ENCODE measurements at regions not wholly inside any gene's neighbourhood (a gene's known extent, or its start where the extent isn't known, plus 50 kb on each side); places are given as distances from the start of the nearest gene placed in this dataset.

DNA sequence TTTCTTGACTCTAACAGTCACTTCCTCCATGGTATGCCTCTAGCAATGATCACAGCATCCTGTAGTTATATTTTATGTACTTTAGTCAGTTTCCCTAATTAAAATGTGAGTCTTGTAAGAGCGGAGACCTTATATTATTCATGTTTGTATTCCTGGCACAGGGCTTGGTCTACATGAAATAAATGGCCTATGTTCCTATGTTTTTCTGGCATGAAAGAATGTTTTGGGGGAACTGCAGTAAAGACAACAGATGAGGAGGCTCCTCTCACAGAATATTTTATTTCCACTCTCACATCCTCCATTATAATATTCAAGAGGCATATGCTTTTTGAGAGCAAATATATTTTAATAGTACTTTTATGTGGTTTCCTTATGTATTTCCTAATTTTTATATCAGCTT lies 429.8 kb upstream of the PDE3A start:
- no peak for ATAC-seq
- no peak for DNase-seq (ENCODE audit: missing footprints)
- intact Hi-C loops (cut with DNase I) = no loop called here

DNA sequence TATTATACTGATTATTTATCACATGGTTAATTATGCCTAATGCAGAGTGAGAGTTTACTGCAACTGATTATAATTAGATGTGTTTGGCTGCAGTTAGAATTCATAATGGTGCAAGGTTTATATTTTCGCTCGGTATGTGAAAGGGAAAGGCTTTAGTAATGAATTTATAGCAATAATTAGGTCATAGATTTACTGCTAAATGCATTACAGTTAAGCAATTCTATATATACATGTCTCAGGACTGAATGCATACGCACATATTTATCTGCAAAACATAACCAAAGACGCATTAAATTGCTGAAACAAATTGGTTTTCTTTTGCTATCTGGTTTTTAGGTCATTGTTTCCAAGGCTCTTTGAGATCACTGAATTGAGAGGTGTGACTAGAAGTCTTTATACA lies 428.1 kb upstream of the PDE3A start:
- DNase-seq (ENCODE audit: missing footprints) (no peak), ATAC-seq (no peak)
- intact Hi-C loops (cut with DNase I) = no loop called here

DNA sequence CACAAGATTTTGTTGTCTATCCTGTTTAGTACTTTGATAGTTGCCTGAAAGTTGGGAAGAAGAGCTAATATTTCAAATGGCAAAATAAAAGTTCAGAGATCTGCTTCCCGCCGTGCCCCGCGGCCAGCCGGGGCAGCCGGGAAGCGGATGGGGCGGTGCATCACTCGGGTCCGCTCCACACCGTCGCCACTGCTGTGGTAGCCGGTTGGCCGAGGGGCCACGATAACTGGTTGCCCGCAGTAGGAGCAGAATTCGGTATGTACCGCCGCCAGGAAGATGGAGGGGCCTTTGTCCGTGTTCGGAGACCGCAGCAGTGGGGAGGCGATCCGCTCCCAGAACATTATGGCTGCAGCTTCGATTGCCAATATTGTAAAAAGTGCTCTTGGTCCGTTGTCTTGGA lies 427.2 kb upstream of the PDE3A start:
- DNase-seq (ENCODE audit: missing footprints) = no peak
- intact Hi-C loops (cut with DNase I) = no loop called here
- ATAC-seq = no peak

DNA sequence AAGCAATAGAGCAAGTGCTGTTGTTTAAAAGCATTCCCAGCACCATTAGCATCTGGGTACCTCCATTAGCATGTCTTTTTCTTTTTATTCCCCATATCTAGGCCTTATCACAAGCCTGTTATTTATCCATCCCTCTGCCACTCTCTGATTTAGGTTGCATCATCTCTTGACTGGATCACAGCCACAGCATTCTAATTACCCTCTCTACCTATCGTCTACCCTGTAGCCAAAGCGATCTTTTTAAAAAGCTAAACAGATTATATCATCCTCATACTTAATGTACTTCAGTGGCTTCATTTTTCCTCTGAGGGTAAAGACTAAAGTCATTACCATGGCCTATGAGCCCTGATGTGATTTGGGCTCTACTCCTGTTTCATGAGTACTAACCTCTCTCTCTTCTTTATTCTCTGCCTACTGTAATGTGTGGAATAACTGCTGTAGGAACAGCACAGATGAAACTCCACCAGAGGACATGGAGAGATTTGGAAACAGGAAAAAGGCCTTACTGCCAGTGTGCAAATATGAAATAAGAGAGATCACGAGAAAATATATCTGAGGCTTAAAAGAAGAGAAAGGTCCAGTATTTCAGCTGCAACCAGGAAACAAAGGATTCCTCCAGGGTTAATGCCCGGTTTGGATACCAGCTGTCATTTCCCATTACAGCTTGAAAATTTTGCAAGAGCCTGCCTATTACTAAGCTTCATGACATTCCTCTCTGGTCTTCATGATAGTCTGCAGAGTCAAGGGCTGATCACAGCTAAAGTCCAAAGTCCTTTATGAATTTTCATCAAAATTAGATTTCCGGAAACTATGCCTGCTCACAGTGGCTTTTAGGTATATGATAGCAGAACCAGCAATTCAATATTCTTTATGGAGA lies 422.5 kb upstream of the PDE3A start:
- ATAC-seq (peak; percentile 30), DNase-seq (ENCODE audit: missing footprints) (no peak)
- intact Hi-C loops (cut with DNase I) = no loop called here

DNA sequence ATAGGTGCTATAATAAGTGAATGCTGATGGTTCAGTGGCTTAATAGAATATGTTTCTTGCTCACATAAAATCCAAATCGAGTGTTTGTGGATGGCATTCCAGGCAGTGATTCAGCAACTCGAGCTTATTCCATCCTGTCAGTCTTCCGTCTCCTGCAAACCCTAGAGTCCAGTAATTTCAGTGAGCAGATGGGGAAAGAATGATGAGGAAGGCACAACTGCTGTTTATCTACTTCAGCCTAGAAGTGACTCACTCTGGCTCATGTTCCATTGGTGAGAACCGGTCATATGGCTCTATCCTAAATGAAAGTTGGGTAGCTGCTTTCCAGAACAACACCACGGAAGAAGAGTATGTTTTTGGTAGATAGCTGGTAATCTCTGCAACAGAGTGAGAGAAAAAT lies 421.8 kb upstream of the PDE3A start:
- ATAC-seq = no peak
- intact Hi-C loops (cut with DNase I) = no loop called here
- no peak for DNase-seq (ENCODE audit: missing footprints)

DNA sequence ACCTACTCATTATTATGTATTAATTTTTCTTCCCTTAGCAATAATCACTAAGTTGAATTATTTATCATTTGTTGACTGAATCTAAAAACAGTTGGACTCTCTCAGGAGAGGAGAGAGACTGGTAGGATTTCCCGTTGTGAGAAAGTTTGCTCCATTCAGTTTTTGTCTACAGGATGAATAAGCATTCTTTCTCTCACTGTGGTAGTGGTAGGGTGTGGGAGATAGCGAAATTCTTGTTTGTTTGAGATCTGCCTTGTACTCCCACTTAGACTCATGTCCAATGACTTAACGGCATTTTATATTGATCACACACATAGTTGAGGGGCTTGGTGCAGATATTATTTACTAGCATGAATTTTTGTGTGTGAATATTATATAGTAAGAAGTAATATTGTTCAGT lies 421.0 kb upstream of the PDE3A start:
- DNase-seq (ENCODE audit: missing footprints) (no peak), ATAC-seq (no peak)
- intact Hi-C loops (cut with DNase I) = no loop called here

DNA sequence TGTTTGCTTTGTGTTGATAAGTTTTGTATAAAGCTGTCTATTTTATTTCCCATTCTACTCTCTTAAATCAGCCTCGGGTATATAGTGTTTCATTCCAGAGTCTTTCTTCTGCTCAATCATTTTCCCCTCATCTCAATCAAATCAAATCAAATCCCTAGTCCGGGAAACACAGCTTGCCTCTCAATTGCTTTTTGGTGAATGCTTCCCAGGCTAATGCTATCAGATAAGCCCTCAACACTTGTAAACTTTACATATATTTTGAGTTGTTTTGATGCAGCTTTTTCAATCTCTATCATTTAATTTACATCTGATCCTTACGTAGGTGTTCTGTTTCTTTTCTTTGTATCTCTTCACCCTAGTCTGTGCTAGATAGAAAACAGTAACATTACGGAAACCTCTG lies 416.7 kb upstream of the PDE3A start:
- intact Hi-C loops (cut with DNase I) = loop anchor here (5.0 to 10.0 kb wide), 2 partner anchors 323 to 416 kb away; partner anchors contain the start of gene PDE3A
- DNase-seq (ENCODE audit: missing footprints) (no peak), ATAC-seq (no peak)

DNA sequence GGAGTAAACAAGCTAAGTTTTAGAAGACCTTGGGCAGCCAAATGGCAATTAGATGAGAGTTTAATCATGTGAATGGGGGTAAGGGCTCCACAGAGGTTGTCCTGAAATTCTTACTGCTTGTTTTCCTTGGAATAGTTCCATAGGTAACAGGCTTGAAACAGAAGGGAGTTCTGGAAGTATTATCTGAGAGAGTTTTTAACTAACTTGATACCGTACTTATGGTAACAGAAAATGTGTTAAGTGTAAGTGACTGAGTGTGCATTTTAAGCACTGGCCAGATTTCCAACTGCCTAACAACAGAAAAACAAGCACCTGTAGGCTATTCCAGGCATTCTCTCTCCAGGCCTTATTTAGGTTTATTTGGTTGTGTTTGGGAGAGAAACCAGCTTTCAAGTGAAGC lies 414.6 kb upstream of the PDE3A start:
- intact Hi-C loops (cut with DNase I) = loop anchor here (1.0 to 10.0 kb wide), 3 partner anchors 106 to 414 kb away; partner anchors contain the start of gene PDE3A
- ATAC-seq = peak; percentile 66
- DNase-seq (ENCODE audit: missing footprints) = no peak

DNA sequence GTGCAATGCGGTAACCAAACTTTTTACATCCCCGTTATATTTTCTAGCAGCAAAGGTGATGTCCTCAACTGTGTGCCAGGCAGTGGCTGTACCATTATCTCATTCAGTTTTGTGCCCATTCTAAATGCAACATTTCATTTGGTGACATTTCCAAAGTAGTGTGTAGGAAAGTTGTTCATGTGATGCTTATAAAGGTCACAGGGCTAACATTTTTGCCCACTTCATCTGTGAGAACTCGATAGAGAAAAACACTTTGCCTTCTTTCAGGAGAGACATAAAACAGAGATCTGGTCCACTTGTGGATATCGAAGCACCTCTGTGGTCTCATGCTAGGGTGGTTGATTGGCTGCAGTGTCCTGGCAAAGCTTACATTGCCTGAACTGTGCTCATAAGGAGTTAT lies 414.2 kb upstream of the PDE3A start:
- intact Hi-C loops (cut with DNase I) = loop anchor here (1.0 to 10.0 kb wide), 3 partner anchors 107 to 413 kb away; partner anchors contain the start of gene PDE3A
- peak; percentile 87 for ATAC-seq
- DNase-seq (ENCODE audit: missing footprints) = no peak

DNA sequence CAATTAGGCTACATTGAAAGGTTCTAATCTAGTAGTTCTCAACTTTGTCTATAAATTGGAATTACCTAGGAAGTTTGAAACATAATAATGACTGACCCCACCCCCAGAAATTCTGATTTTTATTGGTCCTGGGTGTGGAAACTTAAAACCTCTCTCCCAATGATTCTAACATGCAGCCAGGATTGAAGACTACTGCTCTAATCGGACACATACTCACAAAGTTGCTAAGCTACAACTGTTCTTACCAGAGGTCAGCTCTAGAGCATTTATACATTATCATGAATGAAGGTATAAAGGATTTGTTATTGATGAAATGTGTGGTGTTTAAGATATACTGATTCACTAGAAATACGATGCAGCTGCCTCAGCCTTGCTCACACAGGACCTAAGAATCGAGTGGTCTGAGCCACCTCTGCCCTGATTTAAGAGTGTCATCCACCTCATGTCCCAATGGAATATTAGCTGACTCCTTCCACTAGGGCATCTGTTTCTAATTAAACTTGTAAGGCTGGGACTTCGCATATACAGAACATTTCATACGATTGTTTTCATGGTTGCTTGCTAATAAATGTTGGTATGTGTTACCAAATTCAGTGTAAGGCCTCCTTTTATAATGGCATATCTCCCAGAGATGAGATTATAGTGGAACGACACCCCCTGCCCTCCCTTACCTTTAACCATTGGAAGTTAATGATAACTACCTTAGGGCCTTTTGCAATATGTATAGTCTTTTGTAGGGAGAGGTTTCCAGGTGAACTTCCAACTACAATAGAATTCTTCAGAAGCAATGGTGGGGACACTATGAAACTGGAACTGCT lies 410.8 kb upstream of the PDE3A start:
- ATAC-seq = no peak
- intact Hi-C loops (cut with DNase I) = loop anchor here (2.0 to 10.0 kb wide), 2 partner anchors 255 to 317 kb away; no protein-coding TSS in a partner anchor
- no peak for DNase-seq (ENCODE audit: missing footprints)

DNA sequence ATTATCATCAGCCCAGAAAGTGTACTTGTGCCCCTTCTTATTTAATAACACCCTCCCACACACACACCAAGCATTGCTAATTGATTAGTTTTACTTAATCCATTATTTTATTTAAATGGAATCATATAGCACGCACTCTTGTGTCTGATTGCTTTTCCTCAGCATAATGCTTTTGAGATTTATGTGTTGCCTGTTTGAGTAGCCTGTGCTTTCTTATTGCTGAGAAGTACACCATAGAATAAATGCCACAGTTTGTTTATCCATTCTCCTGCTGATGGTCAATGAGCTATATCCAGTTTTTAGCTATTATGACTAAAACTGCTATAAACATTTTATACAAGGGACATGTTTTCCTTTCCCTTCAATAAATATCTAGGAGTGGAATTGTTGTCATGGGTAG lies 409.9 kb upstream of the PDE3A start:
- intact Hi-C loops (cut with DNase I) = loop anchor here (10.0 kb wide), 1 partner anchor 316 kb away; no protein-coding TSS in a partner anchor
- no peak for ATAC-seq
- no peak for DNase-seq (ENCODE audit: missing footprints)

DNA sequence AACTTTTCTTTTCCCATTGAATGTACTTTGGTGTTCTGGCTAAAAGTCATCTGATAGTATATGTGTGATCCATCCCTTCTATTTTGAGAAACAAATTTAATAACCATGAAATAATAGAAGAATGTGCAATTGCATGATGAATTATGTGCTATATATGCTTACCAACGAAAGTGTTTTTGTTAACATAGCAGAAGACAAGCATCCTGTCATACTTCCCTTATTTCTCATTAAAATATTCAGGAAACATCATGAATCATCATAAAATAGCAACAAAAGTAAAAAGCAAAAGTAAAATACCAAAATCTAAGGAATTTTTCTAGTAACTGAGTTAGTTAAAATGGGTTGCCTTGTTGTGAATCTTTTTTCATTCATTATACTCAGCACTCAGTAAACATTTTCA lies 409.0 kb upstream of the PDE3A start:
- intact Hi-C loops (cut with DNase I) = loop anchor here (10.0 kb wide), 1 partner anchor 315 kb away; no protein-coding TSS in a partner anchor
- no peak for ATAC-seq
- no peak for DNase-seq (ENCODE audit: missing footprints)

DNA sequence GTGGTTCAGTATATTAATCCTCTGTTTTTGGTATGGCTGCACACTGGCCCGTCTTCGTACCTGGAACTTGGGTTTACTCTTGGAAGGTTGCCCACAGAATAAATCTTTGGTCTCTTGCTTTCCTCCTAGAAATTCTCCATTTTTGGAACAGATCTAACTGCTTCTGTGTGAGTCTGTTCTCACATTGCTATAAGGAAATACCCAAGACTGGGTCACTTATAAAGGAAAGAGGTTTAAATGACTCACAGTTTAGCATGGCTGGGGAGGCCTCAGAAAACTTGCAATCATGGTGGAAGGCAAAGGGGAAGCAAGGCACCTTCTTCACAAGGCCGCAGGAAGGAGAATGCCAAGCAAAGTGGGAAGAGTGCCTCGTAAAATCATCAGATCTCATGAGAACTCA lies 407.8 kb upstream of the PDE3A start:
- intact Hi-C loops (cut with DNase I) = loop anchor here (5.0 kb wide), 1 partner anchor 37 kb away; no protein-coding TSS in a partner anchor
- no peak for ATAC-seq

DNA sequence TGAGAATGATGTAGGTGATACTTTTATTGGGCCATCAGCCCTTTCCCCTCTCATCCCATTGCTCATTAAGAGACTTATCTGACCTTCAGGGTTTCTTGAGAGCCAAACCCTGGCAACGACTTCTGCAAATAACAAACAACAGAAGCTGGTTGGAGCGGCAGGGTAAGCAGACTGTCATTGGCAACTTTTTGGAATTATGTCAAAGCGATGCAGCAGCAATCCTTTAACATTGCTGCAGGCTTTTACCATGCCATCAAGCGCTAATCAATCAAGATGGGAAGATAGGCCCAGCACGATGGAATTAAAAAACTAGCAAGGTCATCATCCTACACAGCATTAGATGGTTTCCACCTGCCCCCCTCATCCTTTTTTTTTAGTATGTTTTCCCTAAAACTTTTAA lies 406.1 kb upstream of the PDE3A start:
- ATAC-seq (peak; percentile 83), DNase-seq (ENCODE audit: missing footprints) (no peak)
- intact Hi-C loops (cut with DNase I) = loop anchor here (5.0 kb wide), 1 partner anchor 35 kb away; no protein-coding TSS in a partner anchor

More for the DNA sequence above, 407.8 kb upstream of the PDE3A start:
- no peak for DNase-seq (ENCODE audit: missing footprints)

DNA sequence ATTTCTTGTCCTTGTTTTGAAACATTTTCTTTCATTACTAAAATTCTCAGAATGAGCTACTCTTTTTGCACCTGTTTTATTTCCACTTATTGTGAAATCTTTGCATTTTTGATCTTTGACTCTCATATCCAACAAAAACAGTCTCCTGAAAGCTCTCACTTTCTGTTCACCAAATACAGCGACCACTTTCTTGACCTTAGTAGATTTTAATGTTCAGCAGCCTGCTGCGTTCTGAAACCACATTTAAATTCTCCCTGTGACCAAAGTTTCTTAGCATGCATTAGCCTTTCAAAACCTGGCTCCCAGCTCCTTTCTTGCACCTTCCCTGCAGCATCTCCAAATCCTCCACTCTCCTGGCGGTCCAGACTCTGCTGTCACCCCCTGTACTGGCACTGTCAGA lies 404.4 kb upstream of the PDE3A start:
- intact Hi-C loops (cut with DNase I) = loop anchor here (5.0 kb wide), 1 partner anchor 33 kb away; no protein-coding TSS in a partner anchor
- ATAC-seq = no peak

DNA sequence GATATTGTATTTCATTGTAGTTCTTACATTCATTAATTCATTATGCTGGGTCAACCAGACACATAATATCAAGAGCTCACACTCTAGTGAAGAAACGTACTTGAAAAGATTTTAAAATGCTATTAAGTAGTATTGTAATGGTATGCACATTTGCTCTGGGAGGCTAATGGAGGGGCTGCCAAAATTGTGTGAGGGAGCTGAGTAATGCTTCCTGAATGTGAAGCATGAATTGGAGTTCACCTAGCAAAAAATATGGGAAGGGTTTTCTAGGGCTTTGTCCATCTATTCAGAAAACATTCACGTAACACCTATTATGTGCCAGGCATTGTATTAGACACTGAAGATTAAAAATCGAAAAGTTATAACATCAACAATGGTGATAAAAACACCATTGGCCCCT lies 403.8 kb upstream of the PDE3A start:
- intact Hi-C loops (cut with DNase I) = loop anchor here (5.0 kb wide), 1 partner anchor 33 kb away; no protein-coding TSS in a partner anchor
- DNase-seq (ENCODE audit: missing footprints) = no peak
- ATAC-seq = no peak

More for the DNA sequence above, 404.4 kb upstream of the PDE3A start:
- DNase-seq (ENCODE audit: missing footprints) = no peak

DNA sequence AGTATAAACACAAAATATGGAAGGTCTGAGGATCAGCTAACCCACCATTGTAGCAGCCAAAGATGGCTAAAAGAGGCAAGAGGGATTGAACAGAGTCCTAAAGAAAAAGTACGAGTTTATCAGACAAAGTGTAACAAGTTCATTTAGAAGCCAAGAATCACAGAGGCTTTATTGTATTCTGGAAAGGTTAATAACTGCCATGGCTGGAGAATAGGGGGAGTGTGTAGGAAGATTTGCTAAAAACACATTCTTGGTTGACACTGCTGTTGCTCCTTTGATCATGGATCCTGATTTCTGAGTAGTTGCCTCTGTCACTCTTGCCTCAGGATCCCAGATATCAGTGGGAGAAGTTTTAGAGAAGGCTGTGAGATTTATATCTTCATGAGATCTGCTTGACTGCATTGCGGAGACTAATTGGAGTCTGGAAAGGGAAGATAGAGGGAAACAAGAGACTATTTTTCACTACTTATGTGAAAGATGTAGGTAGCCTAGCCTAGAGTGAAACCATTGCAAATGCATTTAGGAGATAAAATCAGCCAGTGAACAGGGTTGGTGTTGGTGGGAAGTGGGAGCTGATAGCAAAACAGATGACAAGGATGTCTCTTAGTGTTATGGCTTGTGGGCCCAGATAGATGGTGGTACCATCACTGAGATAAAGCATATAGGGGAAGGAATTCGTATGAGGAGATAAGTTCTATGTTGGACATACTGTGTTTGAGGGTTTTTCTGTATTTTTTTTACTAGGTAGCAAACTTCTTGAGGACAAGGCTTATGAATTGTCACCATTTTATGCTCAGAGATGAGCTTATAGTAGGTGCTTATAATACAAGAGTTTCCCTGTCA lies 402.9 kb upstream of the PDE3A start:
- intact Hi-C loops (cut with DNase I) = no loop called here
- DNase-seq (ENCODE audit: missing footprints) = no peak
- no peak for ATAC-seq

DNA sequence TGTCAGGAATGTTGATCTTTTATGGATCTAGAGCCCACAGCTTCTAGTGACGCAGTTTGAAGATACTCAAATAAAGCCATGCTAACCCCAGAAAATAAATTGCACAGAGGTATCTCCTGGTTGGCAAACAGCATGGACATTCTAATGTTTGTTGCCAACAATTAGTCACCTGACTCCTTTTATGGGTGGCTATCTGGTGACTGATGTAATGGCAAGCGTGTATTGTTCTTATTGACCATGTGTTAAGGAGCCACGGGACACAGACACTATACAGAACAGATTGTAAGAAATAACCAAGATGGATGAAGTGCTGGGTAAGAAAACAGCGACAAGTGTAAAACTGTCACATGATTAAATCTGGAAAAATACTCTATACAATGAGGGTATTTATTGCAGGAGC lies 401.3 kb upstream of the PDE3A start:
- DNase-seq (ENCODE audit: missing footprints) (no peak), ATAC-seq (no peak)
- intact Hi-C loops (cut with DNase I) = no loop called here

Measured in Right ventricle myocardium inferior (tissue), 1 donor.